WTC11 (cell line): ENCODE measurements at regions not wholly inside any gene's neighbourhood (a gene's known extent, or its start where the extent isn't known, plus 50 kb on each side); places are given as distances from the start of the nearest gene placed in this dataset.
A peak's percentile ranks its signal among the peaks of the same experiment; 100 is the strongest.

Experiments
- ATAC-seq: fragments of 200-7000 bp; cut with Tn5 transposase; 2 replicates; pipeline ENCODE4 v1.10.0; 2021; ENCODE audit warnings: mild to moderate bottlenecking, moderate library complexity
- CTCF ChIA-PET: fragments of 300-600 bp; sonication (Branson Sonifier 250); formaldehyde crosslinking; loops from one replicate; lab custom pipeline; 2021; ENCODE audit warnings: antibody characterized with exemption; lab: Charles Lee
- POLR2A ChIA-PET: fragments of 350-600 bp; sonication (Branson Sonifier 250); formaldehyde crosslinking; loops from one replicate; lab custom pipeline; 2021; ENCODE audit warnings: antibody characterized with exemption; lab: Charles Lee
- DNase-seq: peaks from one replicate; pipeline ENCODE4 v3.0.0; 2021; ENCODE audit warnings: low spot score
- H3K27ac Mint-ChIP-seq: 2 replicates; pipeline ENCODE4 v1.8.0; 2021; ENCODE audit warnings: mixed read lengths
- H3K27me3 Mint-ChIP-seq: 2 replicates; pipeline ENCODE4 v1.8.0; 2021; ENCODE audit warnings: low read depth, mild to moderate bottlenecking, moderate library complexity, mixed read lengths
- H3K36me3 Mint-ChIP-seq: 2 replicates; pipeline ENCODE4 v1.8.0; 2021; ENCODE audit warnings: mixed read lengths
- H3K4me1 Mint-ChIP-seq: 2 replicates; pipeline ENCODE4 v1.8.0; 2022; ENCODE audit warnings: mixed read lengths
- H3K4me3 Mint-ChIP-seq: 2 replicates; pipeline ENCODE4 v1.8.0; 2021; ENCODE audit warnings: mild to moderate bottlenecking, moderate library complexity, mixed read lengths
- H3K9me3 Mint-ChIP-seq: 2 replicates; pipeline ENCODE4 v1.8.0; 2021; ENCODE audit warnings: mixed read lengths
- CBFB ChIP-seq: sonication (generic); formaldehyde crosslinking; IDR thresholded peaks from 2 replicates; pipeline ENCODE4 v1.8.1; 2022; ENCODE audit warnings: mild to moderate bottlenecking, low read depth, missing genetic modification reagents
- CDX4 ChIP-seq: fragments of 250-450 bp; sonication (Bioruptor Pico); IDR thresholded peaks from 2 replicates; pipeline ENCODE4 v1.9.0; 2021; ENCODE audit warnings: moderate library complexity, mild to moderate bottlenecking, inconsistent platforms, borderline replicate concordance
- CREB1 ChIP-seq: sonication (generic); formaldehyde crosslinking; IDR thresholded peaks from 2 replicates; pipeline ENCODE4 v1.8.0; 2023; ENCODE audit warnings: mild to moderate bottlenecking, missing genetic modification reagents
- CTCF ChIP-seq: fragments of 200-600 bp; IDR thresholded peaks from 2 replicates; pipeline ENCODE4 v1.8.0; 2022; ENCODE audit warnings: antibody characterized with exemption
- ELF4 ChIP-seq: sonication (generic); formaldehyde crosslinking; IDR thresholded peaks from 2 replicates; pipeline ENCODE4 v1.8.1; 2022; ENCODE audit warnings: low read depth, mild to moderate bottlenecking, moderate library complexity, missing genetic modification reagents
- FOXK1 ChIP-seq: sonication (generic); formaldehyde crosslinking; IDR thresholded peaks from 2 replicates; pipeline ENCODE4 v1.8.0; 2022; ENCODE audit warnings: mild to moderate bottlenecking, moderate library complexity, missing genetic modification reagents
- FOXP4 ChIP-seq: sonication (generic); formaldehyde crosslinking; IDR thresholded peaks from 2 replicates; pipeline ENCODE4 v1.8.0; 2022; ENCODE audit warnings: mild to moderate bottlenecking, missing genetic modification reagents
- JUN ChIP-seq: sonication (generic); formaldehyde crosslinking; IDR thresholded peaks from 2 replicates; pipeline ENCODE4 v1.8.0; 2023; ENCODE audit warnings: mild to moderate bottlenecking, missing genetic modification reagents
- MXD4 ChIP-seq: fragments of 250-450 bp; sonication (Bioruptor Pico); IDR thresholded peaks from 2 replicates; pipeline ENCODE4 v1.8.0; 2021; ENCODE audit warnings: mild to moderate bottlenecking, moderate library complexity, borderline replicate concordance
- NFATC4 ChIP-seq: fragments of 250-450 bp; sonication (Bioruptor Pico); IDR thresholded peaks from 2 replicates; pipeline ENCODE4 v1.9.0; 2021; ENCODE audit warnings: mild to moderate bottlenecking
- NR1H2 ChIP-seq: sonication (generic); formaldehyde crosslinking; IDR thresholded peaks from 2 replicates; pipeline ENCODE4 v1.9.0; 2021; ENCODE audit warnings: mild to moderate bottlenecking, moderate library complexity, missing genetic modification reagents
- PREB ChIP-seq: sonication (generic); formaldehyde crosslinking; IDR thresholded peaks from 2 replicates; pipeline ENCODE4 v1.8.1; 2022; ENCODE audit warnings: mild to moderate bottlenecking, missing genetic modification reagents, moderate library complexity, borderline replicate concordance
- RELA ChIP-seq: sonication (generic); formaldehyde crosslinking; IDR thresholded peaks from 2 replicates; pipeline ENCODE4 v1.8.1; 2022; ENCODE audit warnings: missing genetic modification reagents, mild to moderate bottlenecking, borderline replicate concordance
- SMAD3 ChIP-seq: sonication (generic); formaldehyde crosslinking; IDR thresholded peaks from 2 replicates; pipeline ENCODE4 v1.8.0; 2022; ENCODE audit warnings: missing genetic modification reagents, mild to moderate bottlenecking, borderline replicate concordance
- ZNF317 ChIP-seq: sonication (generic); formaldehyde crosslinking; IDR thresholded peaks from 2 replicates; pipeline ENCODE4 v1.8.1; 2023; ENCODE audit warnings: low read depth, mild to moderate bottlenecking, moderate library complexity, missing genetic modification reagents, borderline replicate concordance
- TF ChIP-seq, protein P1 (sequence below): sonication (generic); formaldehyde crosslinking; IDR thresholded peaks from 2 replicates; pipeline ENCODE4 v1.8.0; 2022; ENCODE audit warnings: mild to moderate bottlenecking, missing genetic modification reagents
- TF ChIP-seq, protein P2 (sequence below): sonication (generic); formaldehyde crosslinking; IDR thresholded peaks from 2 replicates; pipeline ENCODE4 v1.8.1; 2022; ENCODE audit warnings: mild to moderate bottlenecking, moderate library complexity, missing genetic modification reagents

GRCh38 chr6:21826904-21827303 lies 233.4 kb downstream of the SOX4 start (continued):
- TF ChIP-seq CREB1 (CRISPR knock-in tag): no peak
- no peak for TF ChIP-seq CTCF
- no peak for TF ChIP-seq MXD4
- TF ChIP-seq, protein P1, sequence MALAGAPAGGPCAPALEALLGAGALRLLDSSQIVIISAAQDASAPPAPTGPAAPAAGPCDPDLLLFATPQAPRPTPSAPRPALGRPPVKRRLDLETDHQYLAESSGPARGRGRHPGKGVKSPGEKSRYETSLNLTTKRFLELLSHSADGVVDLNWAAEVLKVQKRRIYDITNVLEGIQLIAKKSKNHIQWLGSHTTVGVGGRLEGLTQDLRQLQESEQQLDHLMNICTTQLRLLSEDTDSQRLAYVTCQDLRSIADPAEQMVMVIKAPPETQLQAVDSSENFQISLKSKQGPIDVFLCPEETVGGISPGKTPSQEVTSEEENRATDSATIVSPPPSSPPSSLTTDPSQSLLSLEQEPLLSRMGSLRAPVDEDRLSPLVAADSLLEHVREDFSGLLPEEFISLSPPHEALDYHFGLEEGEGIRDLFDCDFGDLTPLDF (CRISPR knock-in tag): no peak
- TF ChIP-seq ELF4: no peak
- no peak for TF ChIP-seq NFATC4 (CRISPR knock-in tag)

DNA sequence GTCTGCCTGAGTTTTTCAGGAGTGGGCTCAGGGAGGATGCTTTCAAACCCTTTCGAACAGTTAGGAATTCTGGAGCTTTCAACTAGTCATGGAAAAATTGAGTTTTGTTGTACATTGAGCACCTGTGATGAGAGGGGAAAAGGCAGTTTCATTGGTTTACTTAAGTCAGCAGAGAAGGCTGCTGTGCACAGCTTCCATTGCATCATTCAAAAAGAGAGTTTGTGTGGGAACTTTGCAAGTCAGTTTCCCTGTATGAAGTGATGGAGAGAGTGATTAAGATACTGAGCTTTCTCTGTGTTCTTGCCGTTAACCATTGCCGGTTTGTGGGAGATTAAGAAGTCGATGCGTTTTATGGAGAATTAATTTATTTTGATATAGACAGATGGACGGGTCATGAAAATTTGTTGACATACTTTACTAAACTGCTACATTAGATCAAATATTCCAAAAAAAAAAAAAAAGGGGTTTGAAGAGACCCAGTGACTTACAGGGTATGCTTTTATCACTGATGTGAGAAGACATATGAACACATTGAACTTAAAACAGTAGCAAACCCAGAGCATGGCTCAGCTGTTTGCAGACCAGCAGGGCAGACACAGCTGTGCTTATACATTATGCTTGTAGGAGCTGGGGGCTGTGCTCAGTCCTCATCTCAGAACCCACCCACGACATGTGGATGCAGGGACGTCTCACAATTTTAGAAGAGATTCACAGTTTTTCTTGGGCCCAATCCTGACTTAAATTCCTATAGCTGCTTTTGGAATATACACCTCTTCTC lies 234.1 kb downstream of the SOX4 start:
- DNase-seq: no peak
- H3K4me3 Mint-ChIP-seq: no peak overlapping the region
- TF ChIP-seq PREB (CRISPR knock-in tag) (no peak), FOXK1 (CRISPR knock-in tag) (no peak), FOXP4 (CRISPR knock-in tag) (no peak), CBFB (CRISPR knock-in tag) (no peak), JUN (CRISPR knock-in tag) (no peak), CDX4 (no peak), ZNF317 (CRISPR knock-in tag) (no peak)
- TF ChIP-seq, protein P2, sequence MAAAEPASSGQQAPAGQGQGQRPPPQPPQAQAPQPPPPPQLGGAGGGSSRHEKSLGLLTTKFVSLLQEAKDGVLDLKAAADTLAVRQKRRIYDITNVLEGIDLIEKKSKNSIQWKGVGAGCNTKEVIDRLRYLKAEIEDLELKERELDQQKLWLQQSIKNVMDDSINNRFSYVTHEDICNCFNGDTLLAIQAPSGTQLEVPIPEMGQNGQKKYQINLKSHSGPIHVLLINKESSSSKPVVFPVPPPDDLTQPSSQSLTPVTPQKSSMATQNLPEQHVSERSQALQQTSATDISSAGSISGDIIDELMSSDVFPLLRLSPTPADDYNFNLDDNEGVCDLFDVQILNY: no peak
- TF ChIP-seq, all 79 proteins: peak for 0
- Mint-ChIP-seq H3K36me3 (no peaks in the 10 kb centered on the region), H3K27ac (peak overlapping the region; percentile 87), H3K4me1 (peaks cover 83% of the 10 kb centered on the region), H3K27me3 (no peaks in the 10 kb centered on the region), H3K9me3 (no peaks in the 10 kb centered on the region)
- CTCF ChIA-PET: interaction anchor here (0.7 kb wide), 1 partner anchor 141 kb away, joined by 6 read pairs; no protein-coding TSS in a partner anchor
- POLR2A ChIA-PET: interaction anchor here (0.5 to 0.8 kb wide), 3 partner anchors 130 to 239 kb away, joined by 3 to 5 read pairs (median 3); partner anchors contain the start of gene SOX4
- ATAC-seq: no peak

- Mint-ChIP-seq H3K4me1 (peaks cover 81% of the 10 kb centered on the region), H3K4me3 (no peak overlapping the region), H3K27ac (peak overlapping the region; percentile 87), H3K27me3 (no peaks in the 10 kb centered on the region), H3K36me3 (no peaks in the 10 kb centered on the region), H3K9me3 (no peaks in the 10 kb centered on the region)
- TF ChIP-seq FOXK1 (CRISPR knock-in tag): no peak
- no peak for TF ChIP-seq CTCF
- TF ChIP-seq SMAD3: no peak
- TF ChIP-seq NR1H2: no peak
- TF ChIP-seq RELA (CRISPR knock-in tag): no peak
- ATAC-seq: peak; percentile 23; the same call in 1 of the 2 replicates
- ChIA-PET CTCF (interaction anchor here (0.8 to 1.0 kb wide), 2 partner anchors 16 to 55 kb away, joined by 3 to 5 read pairs; no protein-coding TSS in a partner anchor), POLR2A (no interaction called here)
- no peak for DNase-seq
These were observed 235.2 kb downstream of the SOX4 start for GRCh38 chr6:21828704-21829103.
